H1 (cell line): ENCODE measurements at regions not wholly inside any gene's neighbourhood (a gene's known extent, or its start where the extent isn't known, plus 50 kb on each side); places are given as distances from the start of the nearest gene placed in this dataset.

Experiments
- CTCF ChIA-PET: fragments of 300-600 bp; sonication (Branson Sonifier 250); formaldehyde crosslinking; loops from one replicate; lab custom pipeline; 2021; ENCODE audit not compliant: partially characterized antibody; lab: Charles Lee
- POLR2A ChIA-PET: fragments of 300-600 bp; sonication (Branson Sonifier 250); formaldehyde crosslinking; loops from one replicate; lab custom pipeline; 2021; ENCODE audit warnings: inconsistent platforms; ENCODE audit not compliant: partially characterized antibody; lab: Charles Lee
- DNase-seq, 2 experiments: peaks; one replicate each; pipeline versions ENCODE4 v3.0.0 to v3.0.0-alpha.2; 2010 to 2022; ENCODE audit warnings: low spot score in 2 of 2, low read depth in 1 of 2, mixed read lengths in 1 of 2
- FAIRE-seq: peaks from 2 replicates; lab custom pipeline; 2011; peaks lifted over from hg19 to GRCh38; lab: Jason Lieb, UNC
- H2AFZ ChIP-seq: 2 replicates; pipeline ENCODE4 v1.8.1; 2012; ENCODE audit warnings: low read length, inconsistent platforms
- H2AK5ac ChIP-seq: 2 replicates; pipeline ENCODE4 v1.6.1; 2013; ENCODE audit warnings: low read depth, low read length
- H2BK120ac ChIP-seq: replicated peaks from 2 replicates; pipeline ENCODE3; 2013; ENCODE audit warnings: low read depth, low read length, inconsistent platforms
- H2BK12ac ChIP-seq: 2 replicates; pipeline ENCODE4 v1.6.1; 2013; ENCODE audit warnings: low read depth, low read length
- H2BK15ac ChIP-seq: 2 replicates; pipeline ENCODE4 v1.6.1; 2013; ENCODE audit warnings: low read length
- H2BK20ac ChIP-seq: 2 replicates; pipeline ENCODE4 v1.6.1; 2013; ENCODE audit warnings: low read length
- H2BK5ac ChIP-seq: 2 replicates; pipeline ENCODE4 v1.6.1; 2013; ENCODE audit warnings: low read depth, low read length
- H3K14ac ChIP-seq: 2 replicates; pipeline ENCODE4 v1.6.1; 2013; ENCODE audit warnings: inconsistent platforms; ENCODE audit not compliant: insufficient read length
- H3K18ac ChIP-seq: 2 replicates; pipeline ENCODE4 v1.6.1; 2013; ENCODE audit warnings: low read length; ENCODE audit errors: extremely low read depth
- H3K23ac ChIP-seq: 2 replicates; pipeline ENCODE4 v1.6.1; 2013; ENCODE audit warnings: inconsistent platforms; ENCODE audit not compliant: insufficient read length
- H3K23me2 ChIP-seq: 2 replicates; pipeline ENCODE4 v1.6.1; 2013; ENCODE audit warnings: low read depth, low read length
- H3K27ac ChIP-seq: 2 replicates; pipeline ENCODE4 v1.6.1; 2011; ENCODE audit warnings: low read depth, low read length, inconsistent platforms
- H3K27me3 ChIP-seq, 4 experiments: replicated peaks in 1 of 4; 1 replicate in 1 of 4; 2 replicates in 3 of 4; pipeline versions ENCODE4 v1.6.1 to v1.8.1; 2011 to 2013; ENCODE audit warnings: low read length in 3 of 4, mild to moderate bottlenecking in 3 of 4, inconsistent platforms in 2 of 4, mixed read lengths in 2 of 4, moderate library complexity in 1 of 4; ENCODE audit not compliant: control insufficient read depth in 3 of 4, insufficient read depth in 3 of 4; ENCODE audit errors: extremely low read depth in 1 of 4
- H3K36me3 ChIP-seq, 4 experiments: 2 replicates each; pipeline versions ENCODE4 v1.6.1 to v1.8.1; 2011 to 2013; ENCODE audit warnings: mild to moderate bottlenecking in 4 of 4, low read length in 3 of 4, moderate library complexity in 2 of 4, control low read depth in 1 of 4, inconsistent platforms in 1 of 4; ENCODE audit not compliant: insufficient read depth in 4 of 4, control insufficient read depth in 2 of 4
- H3K4ac ChIP-seq: replicated peaks from 2 replicates; pipeline ENCODE3; 2013; ENCODE audit warnings: low read length, low read depth, mixed read lengths, inconsistent platforms; ENCODE audit not compliant: insufficient read length
- H3K4me1 ChIP-seq, 4 experiments: replicated peaks in 1 of 4; 1 replicate in 1 of 4; 2 replicates in 3 of 4; pipeline versions ENCODE4 v1.6.1 to v1.8.1; 2011 to 2013; ENCODE audit warnings: low read length in 3 of 4, inconsistent platforms in 2 of 4, mixed read lengths in 1 of 4; ENCODE audit not compliant: insufficient read depth in 4 of 4, control insufficient read depth in 3 of 4
- H3K4me2 ChIP-seq, 2 experiments: 2 replicates each; pipeline versions ENCODE4 v1.6.1 to v1.8.1; 2011 to 2013; ENCODE audit warnings: low read depth in 2 of 2, low read length in 2 of 2, control low read depth in 1 of 2, inconsistent platforms in 1 of 2, mild to moderate bottlenecking in 1 of 2; ENCODE audit not compliant: insufficient read depth in 1 of 2
- H3K4me3 ChIP-seq, 4 experiments: fragments of 200-600, 300-600 bp in 1 of 4; sonication (generic), shearing (Covaris generic), sonication (Bioruptor Twin) in 1 of 4; 2 replicates each; pipeline versions ENCODE4 v1.5.1 to v1.8.1; 2011 to 2016; ENCODE audit warnings: low read length in 4 of 4, low read depth in 3 of 4, control low read depth in 2 of 4, inconsistent platforms in 2 of 4, mild to moderate bottlenecking in 2 of 4, mixed read lengths in 1 of 4, moderate library complexity in 1 of 4; ENCODE audit not compliant: insufficient read depth in 2 of 4; ENCODE audit errors: extremely low read depth in 1 of 4
- H3K56ac ChIP-seq: replicated peaks from 2 replicates; pipeline ENCODE3; 2013; ENCODE audit warnings: low read depth, mild to moderate bottlenecking, mixed read lengths, low read length, inconsistent platforms; ENCODE audit not compliant: insufficient read length
- H3K79me1 ChIP-seq: 2 replicates; pipeline ENCODE4 v1.6.1; 2013; ENCODE audit warnings: low read depth, low read length, control low read depth
- H3K79me2 ChIP-seq, 2 experiments: 2 replicates each; pipeline versions ENCODE4 v1.6.1 to v1.8.1; 2012 to 2013; ENCODE audit warnings: low read length in 2 of 2, mild to moderate bottlenecking in 2 of 2, inconsistent platforms in 1 of 2; ENCODE audit not compliant: insufficient read depth in 2 of 2, control insufficient read depth in 1 of 2
- H3K9ac ChIP-seq, 4 experiments: replicated peaks in 1 of 4; 1 replicate in 1 of 4; 2 replicates in 3 of 4; pipeline versions ENCODE4 v1.6.1 to v1.8.1; 2011 to 2013; ENCODE audit warnings: low read depth in 3 of 4, low read length in 3 of 4, control low read depth in 2 of 4, mild to moderate bottlenecking in 2 of 4, moderate library complexity in 2 of 4, inconsistent platforms in 1 of 4; ENCODE audit errors: extremely low read depth in 1 of 4
- H3K9me3 ChIP-seq, 2 experiments: 2 replicates each; pipeline versions ENCODE4 v1.6.1 to v1.8.1; 2012 to 2013; ENCODE audit warnings: mild to moderate bottlenecking in 2 of 2, moderate library complexity in 2 of 2, control low read depth in 1 of 2, inconsistent platforms in 1 of 2, low read depth in 1 of 2, low read length in 1 of 2, mixed read lengths in 1 of 2; ENCODE audit not compliant: insufficient read depth in 2 of 2
- H4K20me1 ChIP-seq, 2 experiments: replicated peaks in 1 of 2; 2 replicates each; pipeline versions ENCODE3 to v1.8.1; 2011 to 2013; ENCODE audit warnings: inconsistent platforms in 2 of 2, low read length in 2 of 2, mild to moderate bottlenecking in 1 of 2; ENCODE audit not compliant: insufficient read depth in 2 of 2, control insufficient read depth in 1 of 2
- H4K5ac ChIP-seq: 2 replicates; pipeline ENCODE4 v1.6.1; 2013; ENCODE audit warnings: low read length, low read depth, mixed read lengths, inconsistent platforms; ENCODE audit not compliant: insufficient read length
- H4K8ac ChIP-seq: 2 replicates; pipeline ENCODE4 v1.8.0; 2013; ENCODE audit warnings: mild to moderate bottlenecking, moderate library complexity, low read length, inconsistent platforms; ENCODE audit not compliant: insufficient read depth; ENCODE audit errors: extremely low read depth
- H4K91ac ChIP-seq: replicated peaks from 2 replicates; pipeline ENCODE3; 2013; ENCODE audit warnings: low read length, mixed read lengths, inconsistent platforms; ENCODE audit not compliant: insufficient read length
- BACH1 ChIP-seq: IDR thresholded peaks from 2 replicates; pipeline ENCODE4 v1.6.1; 2012; ENCODE audit warnings: low read length, improper control_type of control experiment
- CHD2 ChIP-seq: IDR thresholded peaks from 2 replicates; pipeline ENCODE4 v1.6.1; 2012; ENCODE audit warnings: low read length, improper control_type of control experiment
- CTBP2 ChIP-seq: IDR thresholded peaks from 2 replicates; pipeline ENCODE4 v1.7.0; 2011; ENCODE audit warnings: borderline replicate concordance, mild to moderate bottlenecking, moderate library complexity, mixed read lengths, low read length; ENCODE audit not compliant: insufficient read depth, insufficient read length
- EP300 ChIP-seq, 2 experiments: IDR thresholded peaks; 1 replicate in 1 of 2; 2 replicates in 1 of 2; pipeline ENCODE4 v1.6.1; 2011 to 2012; ENCODE audit warnings: low read depth in 2 of 2, low read length in 2 of 2, mild to moderate bottlenecking in 2 of 2, borderline replicate concordance in 1 of 2, inconsistent platforms in 1 of 2, moderate library complexity in 1 of 2
- MAFK ChIP-seq: IDR thresholded peaks from 2 replicates; pipeline ENCODE4 v1.6.1; 2012; ENCODE audit warnings: low read depth, mild to moderate bottlenecking, improper control_type of control experiment, low read length
- NRF1 ChIP-seq: IDR thresholded peaks from 2 replicates; pipeline ENCODE4 v1.6.1; 2011; ENCODE audit warnings: mild to moderate bottlenecking, low read depth, low read length, improper control_type of control experiment
- RFX5 ChIP-seq: IDR thresholded peaks from 2 replicates; pipeline ENCODE4 v1.6.1; 2011; ENCODE audit warnings: low read depth, low read length, improper control_type of control experiment, borderline replicate concordance
- RNF2 ChIP-seq: fragments of 200-900, 300-1000 bp; sonication (generic); IDR thresholded peaks from 2 replicates; pipeline ENCODE4 v1.7.1; 2016; ENCODE audit warnings: borderline replicate concordance, low read depth, mild to moderate bottlenecking, antibody characterized with exemption, low read length; ENCODE audit not compliant: poor library complexity, severe bottlenecking; ENCODE audit errors: missing control alignments
- SAP30 ChIP-seq: fragments of 300-600 bp; sonication (generic); IDR thresholded peaks from 2 replicates; pipeline ENCODE4 v1.7.1; 2012; ENCODE audit warnings: low read length, moderate library complexity, mild to moderate bottlenecking, inconsistent platforms; ENCODE audit not compliant: insufficient read depth, insufficient replicate concordance
- TAF7 ChIP-seq: optimal IDR thresholded peaks from 2 replicates; pipeline ENCODE3; 2011; ENCODE audit warnings: low read depth, mild to moderate bottlenecking, inconsistent platforms, low read length, moderate library complexity, borderline replicate concordance
- YY1 ChIP-seq: IDR thresholded peaks from 2 replicates; pipeline ENCODE4 v1.6.1; 2011; ENCODE audit warnings: low read depth, mild to moderate bottlenecking, low read length
- WGBS, 2 experiments: shearing (Covaris generic) in 1 of 2; methylation state at CpG; one replicate each; pipeline versions ENCODE4 v1.1.6 to v1.1.7; 2013 to 2015; ENCODE audit warnings: low lambda C conversion rate in 2 of 2, mixed read lengths in 2 of 2, inconsistent platforms in 1 of 2, low coverage in 1 of 2, missing lambda C conversion rate in 1 of 2; ENCODE audit not compliant: insufficient replicate concordance in 2 of 2, insufficient coverage in 1 of 2, insufficient read length in 1 of 2; ENCODE audit errors: extremely low coverage in 1 of 2, missing lambda C conversion rate in 1 of 2; 5-methylcytosine and 5-hydroxymethylcytosine counted together

GRCh38 chr1:189783456-189783855 is 694.2 kb downstream of the BRINP3 start:
- Histone ChIP-seq H3K9ac (no peak overlapping the region), H2BK120ac (no peak overlapping the region), H3K79me1 (no peaks in the 10 kb centered on the region), H3K4me3 (no peak overlapping the region), H4K20me1 (no peaks in the 10 kb centered on the region), H2AK5ac (no peak overlapping the region), H4K91ac (no peak overlapping the region), H2BK20ac (no peak overlapping the region), H3K56ac (no peak overlapping the region), H3K18ac (no peak overlapping the region), H3K79me2 (no peaks in the 10 kb centered on the region), H2BK12ac (no peak overlapping the region), H2BK5ac (no peak overlapping the region), H2AFZ (no peak overlapping the region), H4K8ac (no peak overlapping the region), H3K4me2 (no peak overlapping the region), H3K36me3 (no peaks in the 10 kb centered on the region), H3K23ac (no peak overlapping the region), H3K4ac (no peak overlapping the region), H2BK15ac (no peak overlapping the region), H3K27me3 (no peaks in the 10 kb centered on the region), H3K14ac (no peak overlapping the region), H3K4me1 (no peaks in the 10 kb centered on the region), H3K9me3 (no peaks in the 10 kb centered on the region), H4K5ac (no peak overlapping the region), H3K23me2 (no peaks in the 10 kb centered on the region), H3K27ac (no peak overlapping the region)
- CTCF ChIA-PET: interaction anchor here (1.8 kb wide), 1 partner anchor 14 kb away, joined by 4 read pairs; no protein-coding TSS in a partner anchor
- POLR2A ChIA-PET: no interaction called here
- FAIRE-seq: no peak
- WGBS, 2 experiments: 77% methylated on average over 2 of the region's 2 CpGs; no CpG with 5 or more reads in 1 of the 2 experiments
- no peak for DNase-seq
- no peak for TF ChIP-seq BACH1
- no peak for TF ChIP-seq CTBP2
- no peak for TF ChIP-seq MAFK
- no peak for TF ChIP-seq SAP30
- TF ChIP-seq EP300 (IDR thresholded peaks at IDR 0.05; ENCODE audit: borderline replicate concordance in 1 of 2, low read depth in 2 of 2, low read length in 2 of 2): no peak
- TF ChIP-seq TAF7: no peak
- no peak for TF ChIP-seq CHD2
- TF ChIP-seq RFX5: no peak
- no peak for TF ChIP-seq YY1
- no peak for TF ChIP-seq RNF2
- TF ChIP-seq NRF1: no peak
